COLO829 (cell line): ENCODE measurements at regions not wholly inside any gene's neighbourhood (a gene's known extent, or its start where the extent isn't known, plus 50 kb on each side); places are given as distances from the start of the nearest gene placed in this dataset.

Source experiments
- DNase-seq: peaks from one replicate; pipeline ENCODE4 v3.0.0; 2012; ENCODE audit warnings: low spot score

DNA sequence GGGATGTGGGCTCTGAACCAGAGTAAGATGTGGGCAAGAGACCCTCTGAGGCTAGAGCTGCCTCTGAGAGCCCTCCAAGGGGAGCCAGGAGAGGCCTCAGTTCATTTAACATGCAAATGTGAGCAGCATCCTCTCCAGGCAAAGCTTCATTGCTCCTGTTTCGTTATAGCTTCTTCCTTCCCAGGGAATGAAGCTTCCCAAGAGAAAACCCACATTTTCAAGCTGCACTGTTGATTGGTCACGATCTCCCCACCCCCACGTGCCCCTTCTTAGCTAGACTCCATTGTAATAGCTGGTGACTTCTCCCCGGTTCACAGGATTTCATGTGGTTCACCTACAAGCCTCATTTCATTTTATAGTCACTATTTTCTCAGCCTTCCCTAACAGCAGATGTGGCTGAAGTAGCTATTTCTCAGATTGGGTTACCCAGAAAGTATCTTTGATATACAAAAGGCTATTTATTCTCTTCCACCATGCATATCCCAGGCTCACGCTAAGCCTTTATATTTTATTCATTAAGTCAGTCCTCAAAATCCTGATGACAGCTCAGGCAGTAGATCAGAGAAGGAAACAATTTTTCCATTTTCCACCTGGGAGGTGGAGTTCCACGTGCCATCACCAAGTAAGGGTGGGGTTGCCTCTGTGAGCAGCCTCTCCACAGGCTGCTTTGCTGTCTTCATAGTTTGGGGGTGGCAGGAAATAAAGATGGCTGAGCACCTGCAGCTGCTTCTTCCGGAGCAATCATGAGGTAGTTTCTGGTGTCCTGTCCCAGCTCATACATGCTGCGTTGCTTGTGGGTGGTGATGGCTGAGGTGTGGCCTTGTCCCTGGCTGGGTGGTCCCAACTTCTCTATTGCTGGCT lies 178.3 kb upstream of the RAB4A start:
- DNase-seq: peak; percentile 26

DNA sequence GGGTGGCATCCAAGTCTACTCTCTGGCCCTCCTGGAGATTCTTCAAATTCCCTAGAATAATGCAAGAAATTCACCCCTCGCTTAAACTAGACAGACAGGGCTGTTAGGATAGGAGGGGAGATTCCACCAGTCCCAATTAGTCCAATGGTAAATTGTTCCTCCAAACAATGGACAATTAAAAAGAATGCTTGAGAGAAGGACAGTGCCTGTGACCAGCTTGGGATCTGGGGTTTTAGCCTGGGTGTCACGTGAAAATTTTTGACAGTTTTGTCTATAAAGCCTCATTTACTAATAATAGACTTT lies 177.7 kb upstream of the RAB4A start:
- DNase-seq: no peak

DNA sequence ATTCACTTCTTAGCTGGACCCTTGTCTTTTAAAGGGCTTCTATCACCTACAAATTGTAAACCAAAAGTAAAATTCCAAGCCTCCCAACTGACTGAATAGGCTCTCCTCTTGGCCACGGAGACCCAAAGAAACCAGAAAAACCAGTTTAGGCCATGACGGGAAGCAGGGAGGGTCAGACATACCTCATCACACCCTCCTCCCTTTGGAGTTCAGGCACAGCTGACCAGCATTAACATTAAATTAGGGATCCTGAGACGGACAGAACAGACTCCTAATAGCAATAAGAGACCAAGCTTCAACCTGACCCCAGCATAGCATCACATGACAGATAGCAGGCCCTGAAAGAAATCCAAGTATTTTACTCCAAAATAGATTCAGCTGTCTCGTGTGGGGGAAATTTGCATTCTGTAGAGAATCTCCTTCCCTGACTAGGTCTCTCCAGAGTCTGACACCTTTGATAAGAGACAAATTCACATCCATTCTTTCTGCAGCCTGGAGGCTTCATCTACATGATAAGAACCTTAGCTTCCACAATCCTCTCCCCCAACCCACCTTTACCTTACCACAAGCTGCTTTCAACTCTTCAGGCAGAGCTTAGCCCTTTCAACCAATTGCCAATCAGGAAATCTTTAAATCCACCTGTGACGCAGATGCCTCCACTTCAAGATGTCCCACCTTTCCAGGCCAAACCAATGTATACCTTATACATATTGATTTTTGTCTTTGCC lies 177.1 kb upstream of the RAB4A start:
- DNase-seq: no peak

DNA sequence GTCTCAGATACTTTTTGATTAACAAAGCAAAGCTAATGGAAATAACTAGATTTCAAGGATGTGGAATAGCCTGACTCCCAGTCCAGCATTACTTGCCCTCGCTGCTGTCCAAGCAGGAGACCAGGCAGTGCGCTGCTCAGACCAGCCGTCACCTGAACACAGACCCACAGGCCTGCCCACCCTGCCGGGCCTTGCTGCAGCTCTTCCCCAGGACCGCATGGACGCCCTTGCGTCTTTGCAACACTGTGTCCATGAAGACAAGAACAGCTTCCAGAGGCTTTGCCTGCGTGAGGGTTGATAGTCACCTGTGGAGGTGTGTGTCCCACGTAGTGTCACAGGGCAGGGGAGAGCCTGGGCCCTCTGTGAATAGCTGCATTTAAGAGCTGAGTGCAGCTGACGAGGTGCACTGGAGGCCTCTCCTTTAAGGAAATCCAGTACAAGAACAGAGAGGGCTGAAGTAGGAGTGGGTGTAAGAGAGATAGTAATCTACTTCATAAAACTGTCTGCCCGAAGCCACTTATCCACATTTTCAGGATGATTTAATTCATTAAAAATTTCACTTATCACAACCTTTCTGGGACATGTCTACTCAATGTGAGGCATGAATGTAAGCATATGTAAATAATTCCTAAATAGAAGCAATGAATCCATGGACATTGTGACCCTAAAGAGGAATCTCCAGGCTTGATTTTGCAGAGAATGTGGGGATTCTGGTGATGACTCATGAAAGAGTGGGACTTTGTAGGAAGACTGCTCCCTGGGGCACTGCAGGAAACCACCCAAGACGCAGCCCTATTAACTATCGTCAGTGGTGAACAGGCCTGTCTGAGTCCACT lies 176.2 kb upstream of the RAB4A start:
- peak; percentile 83 for DNase-seq

DNA sequence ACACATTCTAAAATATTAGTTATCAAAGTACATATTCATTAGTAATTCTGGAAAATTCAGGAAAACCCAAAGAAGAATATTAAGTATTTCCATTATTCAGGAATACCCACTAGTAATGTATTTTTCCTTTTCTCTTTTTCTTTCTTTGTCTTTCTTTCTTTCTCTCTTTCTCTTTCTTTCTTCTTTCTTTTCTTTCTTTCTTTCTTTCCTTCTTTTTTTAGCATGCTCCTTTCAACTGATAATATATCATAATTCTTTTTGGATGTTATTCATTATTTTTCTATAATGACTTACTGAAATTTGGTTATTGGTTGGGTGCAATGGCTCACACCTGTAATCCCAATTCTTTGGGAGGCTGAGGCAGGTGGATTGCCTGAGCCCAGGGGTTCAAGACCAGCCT lies 175.6 kb upstream of the RAB4A start:
- DNase-seq: no peak

DNA sequence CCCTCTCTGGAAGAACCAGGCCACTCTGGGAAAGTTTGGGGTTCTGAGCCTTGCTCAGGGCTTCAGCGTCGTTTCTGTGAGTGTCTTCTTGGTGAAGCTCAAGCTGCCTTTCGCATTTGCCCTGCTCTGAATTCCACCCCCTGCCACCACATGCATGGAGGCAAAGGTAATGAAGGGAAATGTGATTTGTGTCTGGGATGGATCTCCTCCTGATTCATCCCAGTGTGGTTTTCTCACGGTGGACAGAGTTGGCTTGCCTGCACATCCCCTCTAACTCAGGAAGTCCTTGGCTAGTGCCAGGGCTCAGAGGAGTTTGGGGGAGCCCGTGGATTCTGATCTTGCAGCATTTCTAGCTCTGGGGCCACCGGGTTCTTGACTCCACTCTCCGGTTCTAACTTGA lies 173.6 kb upstream of the RAB4A start:
- no peak for DNase-seq

DNA sequence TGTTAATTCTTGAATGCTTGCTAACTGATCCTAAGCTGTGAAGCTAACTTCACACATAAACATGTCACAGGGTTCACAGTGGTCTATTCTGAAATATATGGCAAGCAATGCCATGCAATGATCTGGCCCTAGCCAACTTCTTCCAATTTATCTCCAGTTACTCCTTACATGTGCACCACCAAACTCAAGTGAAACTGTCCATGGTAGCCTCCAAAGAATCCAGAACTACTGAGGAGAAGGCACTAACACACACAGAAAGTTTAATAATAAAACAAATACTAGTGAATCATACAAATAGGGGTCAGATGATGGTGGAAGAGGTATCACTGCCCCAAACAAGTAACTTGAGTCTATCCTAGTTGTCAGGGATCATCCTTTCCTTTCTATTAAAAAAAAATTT lies 172.6 kb upstream of the RAB4A start:
- no peak for DNase-seq

DNA sequence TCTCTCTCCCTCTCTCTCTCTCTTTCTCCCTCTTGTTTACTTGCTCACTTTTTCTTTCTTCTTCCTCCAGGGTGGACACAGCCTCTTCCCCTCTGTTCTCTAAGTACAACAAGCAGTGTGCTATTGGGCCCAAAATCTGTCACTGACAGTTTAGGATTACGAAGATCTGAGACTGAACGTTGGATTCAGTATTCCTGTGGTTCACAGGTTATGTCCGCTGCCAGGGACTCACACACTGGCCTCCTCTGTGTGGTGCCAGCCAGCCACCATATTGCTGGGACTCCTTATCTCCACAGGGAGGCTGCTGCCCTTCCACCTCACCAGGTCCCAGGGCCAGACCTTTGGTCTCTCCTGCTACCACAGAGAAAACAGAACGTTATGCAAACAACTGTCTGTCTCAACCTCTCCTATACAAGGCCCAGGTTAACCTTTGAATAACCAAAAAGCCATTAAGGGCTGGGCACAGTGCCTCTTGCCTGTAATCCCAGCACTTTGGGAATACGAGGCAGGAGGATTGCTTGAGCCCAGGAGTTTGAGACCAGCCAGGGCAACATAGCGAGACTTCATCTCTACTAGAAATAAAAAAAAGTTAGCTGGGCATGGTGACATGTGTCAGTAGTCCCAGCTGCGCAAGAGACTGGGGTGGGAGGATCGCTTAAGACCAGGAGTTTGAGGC lies 171.9 kb upstream of the RAB4A start:
- no peak for DNase-seq

DNA sequence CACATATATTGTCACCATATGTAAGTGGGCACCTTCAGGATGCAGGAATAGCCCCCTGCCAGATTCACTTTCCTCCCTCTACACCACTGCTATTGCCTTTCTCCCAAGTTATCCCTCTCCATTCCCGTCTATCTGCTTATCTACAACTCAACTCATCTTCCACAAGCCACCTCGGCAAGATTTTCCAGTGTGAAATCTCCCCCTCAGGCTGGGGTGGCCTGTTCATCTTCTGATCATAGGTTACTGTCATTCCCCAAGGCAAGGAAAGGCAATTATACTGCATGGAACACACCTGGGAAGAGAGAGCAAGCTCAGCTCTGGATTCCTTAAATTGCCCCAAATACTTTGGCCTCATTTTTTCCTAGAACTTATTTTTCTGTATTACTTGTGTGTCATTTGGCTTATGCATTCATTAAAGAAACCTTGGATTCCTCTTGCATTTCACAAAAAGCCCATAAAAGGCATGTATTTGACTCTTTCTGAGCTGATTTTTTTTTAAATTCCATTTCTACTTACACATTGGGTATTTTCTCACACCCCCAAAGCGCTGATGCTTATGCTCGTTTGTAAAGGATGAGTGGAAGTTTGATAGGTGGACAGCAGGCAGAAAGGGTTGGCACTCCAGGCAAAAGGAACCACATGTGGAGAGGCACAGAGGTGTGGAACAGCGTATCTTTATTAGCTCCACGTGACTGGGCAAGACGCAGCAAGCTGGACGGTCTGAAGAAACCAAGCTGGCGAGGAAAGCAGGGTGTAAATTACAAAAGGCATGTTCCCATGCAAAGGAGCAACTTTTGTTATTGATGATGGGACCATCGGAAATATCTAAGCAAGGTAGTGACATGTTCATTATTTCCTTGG lies 169.7 kb upstream of the RAB4A start:
- DNase-seq: no peak

DNA sequence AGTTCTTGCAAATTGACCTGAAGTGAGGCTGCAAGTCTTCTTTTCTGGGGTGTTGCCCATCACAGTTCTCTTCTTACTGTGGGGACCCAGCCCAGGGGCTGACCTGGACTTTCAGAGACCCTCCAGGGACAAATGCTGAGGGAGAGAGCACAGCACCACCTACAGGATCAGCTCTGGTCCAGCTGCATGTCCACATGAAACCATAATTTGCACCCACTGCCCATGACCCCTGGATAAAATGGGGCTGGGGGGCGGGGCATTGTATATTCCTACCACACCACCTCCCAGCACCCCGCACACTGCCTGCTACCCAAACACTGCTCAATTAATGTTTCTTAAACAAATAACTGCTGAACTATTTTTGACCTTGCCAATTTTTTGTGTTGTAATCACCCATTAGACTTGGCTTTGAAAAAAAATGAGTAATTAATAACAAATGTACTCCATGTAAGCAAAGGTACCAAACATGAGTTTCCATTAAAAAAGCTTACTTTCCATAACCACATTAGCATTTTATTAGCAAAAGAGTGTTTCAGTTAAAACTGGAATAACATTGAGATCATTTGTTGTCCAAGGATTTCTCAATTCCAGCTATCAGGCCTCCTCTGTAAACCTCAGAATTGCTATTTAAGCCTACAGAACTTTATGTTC lies 168.0 kb upstream of the RAB4A start:
- no peak for DNase-seq

DNA sequence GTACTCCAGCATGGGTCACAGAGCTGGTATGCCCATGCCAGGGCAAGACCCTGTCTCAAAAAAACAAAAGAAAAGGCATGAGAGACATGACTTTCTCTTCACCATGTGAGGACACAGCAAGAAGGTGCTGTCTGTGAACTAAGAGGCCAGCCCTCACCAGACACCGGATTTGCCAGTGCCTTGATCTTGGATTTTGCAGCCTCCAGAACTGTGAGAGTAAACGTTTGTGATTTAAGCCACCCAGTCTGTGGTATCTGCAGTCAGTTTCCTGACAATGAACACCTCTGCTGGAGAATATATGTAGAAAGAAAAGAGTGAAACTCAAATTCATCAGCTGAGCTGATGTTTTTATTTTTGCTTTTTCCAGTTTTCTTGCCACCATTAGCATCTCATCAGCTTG lies 166.3 kb upstream of the RAB4A start:
- no peak for DNase-seq

DNA sequence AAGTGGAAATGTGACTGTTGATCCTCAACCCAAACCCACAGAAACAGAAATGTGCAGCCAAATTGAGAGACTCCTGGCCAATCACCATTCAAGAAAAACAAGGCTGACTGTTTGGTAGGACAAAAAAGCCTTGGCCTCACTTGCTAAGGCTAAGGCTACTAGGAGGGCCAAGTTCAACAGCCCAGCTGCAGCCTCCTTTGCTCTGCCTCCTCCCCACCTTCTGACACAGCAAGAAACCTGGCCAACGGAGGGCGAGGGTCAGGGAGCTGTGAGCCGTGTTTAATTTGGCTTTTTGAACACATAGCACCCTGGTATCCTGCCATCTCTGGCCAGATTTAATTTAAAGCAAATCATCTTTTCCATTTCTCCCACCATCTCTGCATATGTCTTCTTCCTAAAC lies 165.8 kb upstream of the RAB4A start:
- no peak for DNase-seq

DNA sequence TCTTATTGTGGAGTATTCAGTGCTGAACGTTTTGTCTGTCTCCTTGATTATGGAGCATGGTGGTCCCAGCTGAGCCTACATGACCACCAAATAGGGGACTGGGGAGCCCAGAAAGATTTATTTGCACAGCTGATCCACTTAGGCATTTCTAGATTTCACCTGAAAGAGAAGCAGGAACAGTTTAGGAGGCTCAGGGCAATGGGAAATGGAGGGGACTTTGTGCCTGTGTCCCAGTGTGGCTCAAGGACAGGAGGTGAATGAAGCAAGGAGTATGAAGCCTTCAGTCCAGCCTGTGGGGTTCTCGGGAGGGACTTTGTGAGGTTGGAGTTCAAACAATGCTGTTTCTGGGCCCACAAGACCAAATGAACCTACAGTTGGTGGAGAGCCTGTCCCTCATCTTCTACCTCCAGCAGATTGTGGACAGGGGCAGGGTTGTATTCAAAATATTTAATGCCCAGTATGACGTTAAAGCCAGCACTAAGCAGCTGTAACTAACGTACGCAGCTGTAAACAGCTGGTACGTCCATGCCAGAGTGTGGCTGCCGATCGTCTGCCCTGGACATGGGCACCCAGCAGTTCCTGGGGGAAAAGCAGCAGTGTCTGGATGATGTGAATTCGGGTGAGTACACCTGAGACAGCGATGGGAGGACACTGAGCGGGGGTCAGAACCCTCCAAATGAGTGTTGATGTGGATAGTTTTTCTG lies 164.9 kb upstream of the RAB4A start:
- no peak for DNase-seq

DNA sequence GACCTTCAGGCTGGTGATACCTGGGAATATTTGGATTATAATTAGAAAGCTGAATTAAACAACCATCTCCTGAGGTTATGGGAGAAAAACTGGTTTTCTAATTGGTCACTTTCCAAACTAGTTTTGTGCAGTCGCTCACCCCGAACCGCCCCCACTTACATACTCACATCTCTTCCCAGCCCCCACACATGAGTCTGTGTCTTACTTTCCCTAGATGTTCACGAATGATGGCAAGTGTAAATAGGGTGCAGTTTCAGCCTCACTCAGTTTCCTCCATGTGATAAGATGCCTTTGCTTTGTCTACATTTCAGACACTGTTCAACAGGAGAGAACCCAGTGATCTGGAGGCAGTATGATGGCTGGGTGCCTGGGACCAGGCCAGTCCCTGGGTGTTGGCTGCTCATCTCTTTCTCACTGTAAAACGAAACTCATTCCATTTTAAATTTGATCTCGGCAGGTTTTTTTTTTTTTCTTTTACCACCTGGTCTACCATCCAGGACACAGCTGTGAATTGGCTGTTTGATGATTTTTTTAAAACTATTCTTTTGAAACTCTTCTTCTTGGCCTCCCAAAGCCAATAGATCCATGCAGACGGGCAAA lies 164.3 kb upstream of the RAB4A start:
- no peak for DNase-seq

DNA sequence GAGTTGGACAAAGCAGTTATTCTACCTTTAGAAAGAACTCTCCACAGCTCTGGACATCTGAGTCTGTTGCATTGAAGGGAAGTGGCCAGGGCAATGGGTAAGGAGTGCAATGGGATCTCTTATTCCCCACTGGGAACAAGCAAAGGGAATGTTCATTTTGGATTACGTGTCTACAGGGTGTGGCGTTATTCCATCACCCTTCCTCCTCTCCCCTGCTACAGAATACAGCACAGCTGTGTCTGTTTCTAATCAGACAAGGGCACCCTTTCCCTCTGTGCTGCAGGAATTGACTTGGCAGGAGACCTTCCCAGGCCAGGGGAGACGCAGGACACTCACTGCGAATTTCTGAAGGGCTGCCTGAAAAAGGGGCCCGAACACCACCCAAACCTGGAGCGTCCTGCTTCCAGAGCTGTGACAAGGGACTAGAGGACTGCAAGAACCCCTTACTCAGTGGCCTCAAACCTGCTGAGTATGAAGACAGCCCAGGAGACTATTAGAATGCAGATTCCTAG lies 163.6 kb upstream of the RAB4A start:
- no peak for DNase-seq

DNA sequence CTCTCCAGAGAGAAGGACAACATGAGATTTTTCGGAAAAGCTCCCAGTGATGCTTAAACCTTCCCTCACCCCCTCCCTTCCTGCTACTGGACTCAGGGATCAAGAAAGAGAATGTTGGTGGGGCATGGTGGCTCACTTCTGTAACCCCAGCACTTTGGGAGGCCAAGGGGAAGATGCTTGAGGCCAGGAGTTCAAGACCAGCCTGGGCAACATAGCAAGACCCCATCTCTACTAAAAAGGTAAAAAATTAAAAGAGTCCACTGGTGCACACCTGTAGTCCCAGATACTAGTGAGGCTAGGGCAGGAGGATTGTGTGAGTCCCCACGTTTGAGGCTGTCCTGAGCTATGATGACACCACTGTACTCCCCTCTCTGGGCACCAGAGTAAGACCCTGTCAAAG lies 162.9 kb upstream of the RAB4A start:
- DNase-seq: no peak

DNA sequence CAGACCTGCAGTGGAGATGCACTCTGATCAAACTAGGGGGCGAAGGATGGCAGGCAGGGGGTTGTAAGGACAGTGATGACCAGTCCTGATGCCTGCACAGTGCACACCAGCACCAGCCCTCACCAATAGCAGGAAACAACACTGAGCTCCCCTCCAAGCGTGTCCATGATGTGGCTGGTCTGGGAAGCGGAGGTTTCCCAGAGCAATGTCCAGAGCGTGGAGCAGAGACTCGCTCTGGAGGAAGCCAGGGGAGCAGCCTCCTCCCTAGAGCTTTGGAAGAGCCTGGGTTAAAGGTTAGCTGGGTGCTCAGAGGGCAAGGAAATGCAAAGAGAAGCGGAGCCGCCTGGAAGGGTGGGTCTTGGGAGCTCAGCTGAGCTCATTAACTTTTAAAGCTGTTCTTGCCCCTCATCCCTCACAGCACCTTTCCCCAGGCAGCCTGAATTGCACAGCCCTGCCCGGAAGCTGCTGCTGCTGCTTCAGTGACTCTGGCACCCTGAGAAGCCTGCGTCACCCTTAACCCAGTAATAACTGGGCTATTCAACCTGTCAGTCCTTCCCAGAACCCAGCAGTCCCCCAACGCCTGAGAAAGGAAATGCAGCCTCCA lies 162.2 kb upstream of the RAB4A start:
- no peak for DNase-seq

DNA sequence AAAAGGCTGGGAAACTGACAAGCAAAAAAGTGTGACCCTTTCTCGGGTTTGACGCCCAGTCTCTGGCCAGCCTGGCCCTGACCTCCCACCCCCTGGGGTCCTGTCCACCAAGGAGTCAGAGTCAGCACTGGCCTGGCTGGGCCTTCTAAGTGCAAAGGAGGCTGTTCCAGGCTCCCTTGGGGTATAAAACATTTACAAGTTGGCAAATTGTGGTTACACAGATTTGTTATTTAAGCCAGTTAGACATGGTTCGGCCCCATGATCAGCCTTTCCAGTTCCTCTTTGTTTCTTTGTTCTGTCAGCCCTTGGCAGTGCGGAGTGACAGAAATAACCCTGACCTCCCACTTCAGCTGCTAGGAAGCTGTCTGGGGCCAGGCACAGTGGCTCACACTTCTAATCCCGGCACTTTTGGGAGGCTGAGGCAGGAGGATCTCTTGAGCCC lies 161.6 kb upstream of the RAB4A start:
- DNase-seq: peak; percentile 48

DNA sequence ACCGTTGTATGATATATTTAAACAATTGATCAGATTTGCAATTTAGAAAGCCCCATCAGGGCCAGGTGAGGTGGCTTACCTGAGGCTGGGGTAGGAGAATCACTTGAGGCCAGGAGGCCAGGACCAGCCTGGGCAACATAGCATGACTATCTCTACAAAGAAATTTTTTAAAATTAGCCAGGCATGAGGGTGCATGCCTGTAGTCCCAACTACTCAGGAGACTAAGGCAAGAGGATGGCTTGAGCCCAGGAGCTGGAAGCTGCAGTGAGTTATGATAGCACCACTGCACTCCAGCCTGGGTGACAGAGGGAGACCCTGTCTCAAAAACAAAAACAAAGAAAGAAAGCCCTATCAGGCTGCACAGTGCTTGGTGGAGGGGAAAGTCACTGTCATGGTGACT lies 159.9 kb upstream of the RAB4A start:
- no peak for DNase-seq
